Heart left ventricle (tissue), 13 donors: ENCODE measurements at regions not wholly inside any gene's neighbourhood (a gene's known extent, or its start where the extent isn't known, plus 50 kb on each side); places are given as distances from the start of the nearest gene placed in this dataset.
"Not testable (repeated sequence)": the region's sequence is repeated elsewhere in the genome, so short reads cannot be mapped to it uniquely, and the experiment has no call there.

ENCODE experiments used
- POLR2A ChIP-seq, 2 donors: fragments of 450-650 bp; IDR thresholded peaks; one replicate each; pipeline ENCODE4 v1.6.1; 2017; ENCODE audit warnings: antibody characterized with exemption in 2 of 2, mild to moderate bottlenecking in 2 of 2, moderate library complexity in 2 of 2
- TF ChIP-seq, protein P1 (sequence below), 12 donors: fragments of 200-600 bp; sonication (generic) in 4 of 12; IDR thresholded peaks; one replicate each; pipeline versions ENCODE4 v1.5.0 to v1.8.0; 2018 to 2022; ENCODE audit warnings: antibody characterized with exemption in 12 of 12, mild to moderate bottlenecking in 5 of 12
- donor health status: ischemic (EF 13 %, LVEDD 7.1; RV severe dilation, severe dysfunction).
- donor health status: DM: no; HTN: yes; CAD: no.
- donor health status: DM: no; HTN: no; CAD: no.
- donor health status: ischemic (EF 25% LVEDD 6.9; RV normal size, moderate dysfunction).
- donor health status: ischemic (EF 25% LVEDD 5.7; RV mildly dilated, moderate dysfunction).
- donor health status: ischemic (EF 35%, LVEDD 5.7; RV mildly dilated, moderate dysfunction).
- donor health status: nonischemic (EF 11% LVEDD 7.7; RV severe dilation, severe dysfunction).
- donor health status: DM: yes; HTN: yes; CAD: no.
- donor health status: PGD.
- donor health status: ischemic (EF 29% LVEDD 5.4; RV normal size, mild dysfunction).
- donor health status: nonischemic (EF 23%, LVEDD 6.1; RV moderate dilation, normal function).

GRCh38 chr2:111424851-111425309, 304.2 kb downstream of the BCL2L11 start:
- TF ChIP-seq, protein P1, sequence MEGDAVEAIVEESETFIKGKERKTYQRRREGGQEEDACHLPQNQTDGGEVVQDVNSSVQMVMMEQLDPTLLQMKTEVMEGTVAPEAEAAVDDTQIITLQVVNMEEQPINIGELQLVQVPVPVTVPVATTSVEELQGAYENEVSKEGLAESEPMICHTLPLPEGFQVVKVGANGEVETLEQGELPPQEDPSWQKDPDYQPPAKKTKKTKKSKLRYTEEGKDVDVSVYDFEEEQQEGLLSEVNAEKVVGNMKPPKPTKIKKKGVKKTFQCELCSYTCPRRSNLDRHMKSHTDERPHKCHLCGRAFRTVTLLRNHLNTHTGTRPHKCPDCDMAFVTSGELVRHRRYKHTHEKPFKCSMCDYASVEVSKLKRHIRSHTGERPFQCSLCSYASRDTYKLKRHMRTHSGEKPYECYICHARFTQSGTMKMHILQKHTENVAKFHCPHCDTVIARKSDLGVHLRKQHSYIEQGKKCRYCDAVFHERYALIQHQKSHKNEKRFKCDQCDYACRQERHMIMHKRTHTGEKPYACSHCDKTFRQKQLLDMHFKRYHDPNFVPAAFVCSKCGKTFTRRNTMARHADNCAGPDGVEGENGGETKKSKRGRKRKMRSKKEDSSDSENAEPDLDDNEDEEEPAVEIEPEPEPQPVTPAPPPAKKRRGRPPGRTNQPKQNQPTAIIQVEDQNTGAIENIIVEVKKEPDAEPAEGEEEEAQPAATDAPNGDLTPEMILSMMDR (IDR thresholded peaks at IDR 0.05) = not testable (repeated sequence)
- not testable (repeated sequence) for TF ChIP-seq POLR2A (IDR thresholded peaks at IDR 0.05)
